ENCODE measurements at regions not wholly inside any gene's neighbourhood (a gene's known extent, or its start where the extent isn't known, plus 50 kb on each side); places are given as distances from the start of the nearest gene placed in this dataset.
"Not testable (repeated sequence)": the region's sequence is repeated elsewhere in the genome, so short reads cannot be mapped to it uniquely, and the experiment has no call there.

GRCh38 chr17:70521821-70522256 lies 352.5 kb downstream of the KCNJ2 start:
- DNase-seq (ENCODE audit: low spot score), result peak; percentile 33

GRCh38 chr17:70523426-70523825 lies 354.1 kb downstream of the KCNJ2 start:
- DNase-seq (ENCODE audit: low spot score), result no peak

DNA sequence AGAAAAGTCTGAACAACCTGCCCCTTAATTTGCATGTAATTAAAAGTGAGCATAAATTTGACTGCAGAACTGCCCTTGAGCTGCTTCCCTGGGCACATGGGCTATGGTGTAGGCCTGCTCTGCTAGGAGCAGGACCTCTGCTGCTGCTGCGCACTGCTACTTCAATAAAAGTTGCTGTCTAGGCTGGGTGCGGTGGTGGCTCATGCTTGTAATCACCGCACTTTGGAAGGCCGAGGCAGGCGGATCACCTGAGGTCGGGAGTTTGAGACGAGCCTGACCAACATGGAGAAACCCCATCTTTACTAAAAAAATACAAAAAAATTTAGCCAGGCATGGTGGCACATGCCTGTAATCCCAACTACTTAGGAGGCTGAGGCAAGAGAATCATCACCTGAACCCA lies 355.7 kb downstream of the KCNJ2 start:
- DNase-seq (ENCODE audit: low spot score), result not testable (repeated sequence)

DNA sequence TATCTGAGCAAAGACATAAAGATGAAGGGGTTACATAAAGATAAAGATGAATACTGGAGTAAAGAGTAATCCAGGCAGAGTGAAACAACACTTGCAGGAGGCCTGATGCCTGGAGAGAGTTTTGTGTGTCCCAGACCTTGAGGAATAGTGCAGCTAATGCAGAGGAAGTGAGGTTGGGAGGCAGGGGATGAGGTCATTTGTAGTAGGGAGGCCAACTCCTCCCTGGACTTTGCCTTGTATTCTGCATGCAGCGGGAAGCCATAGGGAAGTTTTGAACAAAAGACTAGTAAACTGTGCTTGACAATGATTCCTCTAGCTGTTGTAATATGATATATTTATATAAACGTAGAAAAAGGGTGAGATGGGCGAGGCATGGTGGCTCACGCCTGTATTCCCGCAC lies 356.6 kb downstream of the KCNJ2 start:
- no peak for DNase-seq (ENCODE audit: low spot score)

- DNase-seq (ENCODE audit: low spot score), result peak; percentile 24
Observed at GRCh38 chr17:70527364-70527888, 358.1 kb downstream of the KCNJ2 start.

DNA sequence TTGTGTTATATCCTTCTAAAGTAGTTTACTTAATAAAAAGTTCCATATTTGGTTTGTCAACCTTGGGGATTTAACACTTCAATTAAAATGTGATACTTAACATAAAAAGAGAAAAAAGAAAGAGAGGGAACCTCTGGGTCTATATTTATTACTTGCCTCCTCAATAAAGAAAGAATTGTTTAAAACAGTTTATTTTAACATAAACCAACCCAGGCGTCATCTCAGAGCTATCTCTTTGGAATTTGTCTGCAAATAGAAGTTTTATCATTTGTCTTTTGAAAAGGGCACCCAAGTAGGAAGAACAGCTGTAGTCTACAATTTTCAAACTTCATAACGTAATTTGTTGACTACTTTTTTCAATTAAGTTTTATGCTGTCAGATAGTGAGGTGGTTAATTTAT lies 364.1 kb downstream of the KCNJ2 start:
- DNase-seq (ENCODE audit: low spot score), result no peak

DNA sequence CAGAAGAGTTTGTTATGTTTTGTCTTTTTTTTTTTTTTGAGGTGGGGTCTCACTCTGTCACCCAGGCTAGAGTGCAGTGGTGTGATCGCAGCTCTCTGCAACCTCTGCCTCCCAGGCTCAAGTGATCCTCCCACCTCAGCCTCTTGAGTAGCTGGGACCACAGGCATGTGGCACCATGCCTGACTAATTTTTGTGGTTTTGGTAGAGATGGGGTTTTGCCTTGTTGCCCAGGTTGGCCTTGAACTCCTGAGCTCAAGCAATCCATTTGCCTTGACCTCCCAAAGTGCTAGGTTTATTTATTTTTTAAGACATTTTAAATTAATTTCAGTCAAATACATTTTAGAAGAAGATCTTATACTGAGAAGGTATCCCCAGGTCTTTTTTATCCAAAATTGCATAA lies 366.7 kb downstream of the KCNJ2 start:
- DNase-seq (ENCODE audit: low spot score), result no peak

DNA sequence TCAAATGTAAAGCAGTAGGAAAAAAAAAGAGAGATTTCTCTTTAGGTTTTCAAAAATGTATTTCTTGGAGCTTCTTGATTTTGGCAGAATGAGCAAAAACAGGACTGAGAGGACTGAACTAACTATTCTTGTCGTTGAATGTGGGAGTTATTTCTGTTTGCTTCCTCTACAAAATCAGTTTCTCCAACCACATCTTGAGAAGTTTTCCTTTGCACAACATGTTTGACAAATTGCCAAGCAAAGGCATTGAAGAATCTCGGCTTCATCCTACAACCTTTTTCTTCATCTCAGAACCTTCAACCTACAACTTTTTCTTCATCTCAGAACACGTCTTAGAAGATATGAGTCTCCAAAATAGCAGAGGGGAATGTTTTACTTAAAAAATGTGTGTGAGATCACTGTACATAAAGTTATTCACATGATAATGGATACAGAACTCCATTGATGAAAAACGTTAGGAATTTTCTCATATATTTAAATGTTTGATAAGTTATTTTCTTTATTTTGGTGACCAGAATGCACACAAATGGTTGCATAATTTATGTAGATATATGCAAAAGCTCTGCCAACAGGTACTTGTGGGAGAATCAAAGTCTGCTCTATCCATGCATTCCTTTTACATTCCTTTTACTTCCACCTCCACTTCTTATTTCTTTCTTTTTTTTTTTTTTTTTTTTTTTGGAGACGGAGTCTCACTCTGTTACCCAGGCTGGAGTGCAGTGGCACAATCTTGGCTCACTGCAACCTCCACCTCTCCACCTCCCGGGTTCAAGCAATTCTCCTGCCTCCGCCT lies 370.0 kb downstream of the KCNJ2 start:
- DNase-seq (ENCODE audit: low spot score), result no peak

GRCh38 chr17:70542876-70543275 lies 373.5 kb downstream of the KCNJ2 start:
- DNase-seq (ENCODE audit: low spot score), result no peak

- DNase-seq (ENCODE audit: low spot score), result no peak
Observed at GRCh38 chr17:70544317-70544716, 375.0 kb downstream of the KCNJ2 start.

DNA sequence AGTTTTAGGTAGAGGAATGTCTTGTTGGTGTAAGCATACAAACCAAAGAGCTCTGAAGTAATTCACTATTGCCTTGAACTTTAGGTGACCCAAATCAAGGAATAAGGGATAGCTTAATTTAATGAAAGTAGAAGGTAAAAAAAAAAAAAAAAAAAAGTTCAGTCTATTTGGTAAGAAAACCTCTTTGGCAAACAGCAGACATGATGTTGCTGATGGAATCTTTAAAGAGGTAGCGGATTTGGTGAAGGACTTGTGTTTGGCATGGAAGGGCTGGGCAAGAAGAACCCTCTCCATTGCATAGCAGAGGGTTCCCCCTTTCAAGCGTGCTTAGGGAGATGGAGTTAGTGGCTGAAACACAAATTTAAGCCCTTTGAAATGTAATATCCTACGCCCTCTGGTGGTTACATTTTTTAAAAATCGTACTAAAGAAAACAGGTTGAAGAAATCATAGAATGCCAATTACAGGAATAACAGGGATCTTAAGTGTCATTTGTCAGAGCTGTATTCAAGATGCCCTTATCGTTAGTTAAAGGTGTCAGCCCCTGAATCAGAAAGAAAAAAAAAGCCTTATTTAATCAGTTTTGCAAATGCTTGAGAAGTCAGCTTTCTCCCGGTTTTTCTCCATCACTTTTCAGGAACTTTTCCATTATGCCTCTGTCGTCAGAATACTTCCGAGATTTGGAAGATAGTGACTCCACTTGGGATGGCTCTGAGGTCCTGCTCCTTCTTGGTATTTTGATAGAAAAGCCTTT lies 383.1 kb downstream of the KCNJ2 start:
- peak; percentile 88 for DNase-seq (ENCODE audit: low spot score)

- no peak for DNase-seq (ENCODE audit: low spot score)
Observed at GRCh38 chr17:70552982-70553334, 383.6 kb downstream of the KCNJ2 start.

GRCh38 chr17:70555723-70556122 lies 386.4 kb downstream of the KCNJ2 start:
- DNase-seq (ENCODE audit: low spot score), result no peak

DNA sequence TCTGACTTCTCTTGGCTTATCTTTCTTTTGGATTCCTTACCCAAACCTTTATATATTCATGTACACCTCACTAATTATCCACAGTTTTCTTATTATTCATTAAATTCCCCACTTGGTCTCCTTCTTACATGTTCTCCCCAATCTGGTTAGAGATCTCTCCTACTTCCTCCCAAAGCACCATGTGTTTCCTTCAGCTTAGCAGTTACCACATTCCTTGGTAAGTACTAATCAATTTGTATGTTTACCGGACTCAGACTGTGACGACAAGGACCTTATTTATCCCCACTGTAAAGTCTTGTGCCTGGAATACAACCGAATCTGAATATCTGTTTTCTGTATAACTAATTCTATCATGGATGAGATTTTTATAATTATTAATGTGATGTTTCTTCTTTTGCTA lies 389.5 kb downstream of the KCNJ2 start:
- no peak for DNase-seq (ENCODE audit: low spot score)

DNA sequence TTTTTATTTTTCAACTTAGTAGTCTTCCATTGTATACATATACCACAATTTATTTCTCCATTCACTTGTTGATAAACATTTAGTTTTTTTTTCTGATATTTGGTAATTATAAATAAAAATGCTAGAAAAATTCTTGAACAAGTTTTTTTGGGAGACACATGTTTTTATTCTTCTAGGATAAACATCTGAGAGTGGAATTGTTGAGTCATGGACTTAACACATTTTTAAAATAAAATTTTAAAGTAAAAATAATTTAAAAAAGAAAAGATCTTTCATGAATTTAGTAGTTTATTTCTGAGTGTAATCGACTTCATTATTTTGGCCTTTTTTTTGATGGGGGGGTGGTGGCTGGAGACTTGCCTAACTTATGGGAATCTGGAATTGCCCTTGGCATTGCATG lies 391.1 kb downstream of the KCNJ2 start:
- DNase-seq (ENCODE audit: low spot score), result no peak

DNA sequence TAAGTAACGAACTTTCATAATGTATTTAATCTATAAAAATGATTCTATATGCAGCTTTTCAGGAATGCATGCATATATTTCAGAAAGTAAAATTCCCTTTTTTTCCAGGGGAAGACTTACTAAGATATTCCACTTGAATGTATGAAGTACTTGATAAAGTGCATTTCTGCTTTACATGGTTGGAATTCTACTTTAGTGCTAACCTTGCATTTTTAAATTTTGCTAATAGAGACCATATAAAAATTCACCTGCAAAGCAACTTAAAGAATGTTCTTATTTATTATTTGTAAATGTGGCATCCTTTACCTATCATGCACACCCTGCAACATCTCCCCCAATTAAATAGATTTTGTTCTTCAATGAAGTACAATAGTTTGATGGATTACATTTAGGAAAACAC lies 392.8 kb downstream of the KCNJ2 start:
- DNase-seq (ENCODE audit: low spot score), result no peak

DNA sequence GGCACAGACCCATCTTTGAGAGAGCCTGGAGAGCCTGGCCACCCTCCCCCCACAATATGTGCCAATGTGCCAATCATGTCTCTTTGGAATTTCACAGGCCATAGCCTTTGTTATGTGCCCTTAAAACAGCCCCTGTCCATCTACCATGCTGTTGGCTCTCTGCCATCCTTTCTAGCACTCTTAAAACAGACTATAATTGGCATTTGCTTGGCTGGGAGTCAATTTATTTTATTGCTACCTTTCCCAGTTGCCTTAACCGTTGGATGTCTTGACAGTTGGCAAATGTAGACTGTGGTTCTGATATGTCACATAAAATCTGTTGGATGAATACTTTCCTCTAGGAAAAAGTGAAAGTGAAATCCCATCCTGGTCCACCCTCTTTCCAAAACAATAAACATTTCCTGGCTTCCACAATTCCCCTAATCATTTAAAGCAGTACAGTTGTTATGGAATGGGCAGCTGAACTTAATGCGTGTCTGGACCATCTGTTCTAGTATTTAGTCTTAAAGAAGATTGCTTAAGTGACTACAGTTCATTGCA lies 394.0 kb downstream of the KCNJ2 start:
- DNase-seq (ENCODE audit: low spot score), result no peak

GRCh38 chr17:70564006-70564620 lies 394.8 kb downstream of the KCNJ2 start:
- no peak for DNase-seq (ENCODE audit: low spot score)

DNA sequence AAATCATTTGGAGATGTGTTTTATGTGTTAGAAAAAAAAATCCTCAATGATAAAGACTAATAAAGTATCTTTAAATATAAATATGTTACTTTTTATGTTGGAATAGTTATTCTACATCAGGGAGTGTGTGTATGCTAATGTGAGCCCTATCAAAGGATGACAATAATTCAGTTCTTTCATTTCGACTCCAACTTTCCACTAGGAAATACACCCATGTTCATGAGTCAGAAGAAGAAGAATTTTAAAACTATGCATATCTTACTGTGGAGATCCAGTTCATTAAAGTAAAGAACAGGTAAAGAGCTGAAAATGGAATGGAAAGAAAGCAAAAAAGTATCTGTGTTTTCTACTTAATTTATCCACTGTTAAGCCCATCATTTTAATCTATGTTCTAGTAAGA lies 399.8 kb downstream of the KCNJ2 start:
- DNase-seq (ENCODE audit: low spot score), result no peak

DNA sequence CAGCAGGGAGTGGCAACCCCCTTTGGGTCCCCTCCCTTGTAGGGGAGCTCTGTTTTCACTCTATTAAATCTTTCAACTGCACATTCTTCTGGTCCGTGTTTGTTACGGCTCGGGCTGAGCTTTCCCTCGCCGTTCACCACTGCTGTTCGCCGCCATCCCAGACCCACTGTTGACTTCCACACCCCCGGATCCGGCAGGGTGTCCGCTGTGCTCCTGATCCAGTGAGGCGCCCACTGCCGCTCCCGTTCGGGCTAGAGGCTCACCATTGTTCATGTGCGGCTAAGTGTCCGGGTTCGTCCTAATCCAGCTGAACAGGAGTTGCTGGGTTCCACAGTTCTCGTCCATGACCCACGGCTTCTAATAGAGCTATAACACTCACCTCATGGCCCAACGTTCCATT lies 408.1 kb downstream of the KCNJ2 start:
- no peak for DNase-seq (ENCODE audit: low spot score)

DNA sequence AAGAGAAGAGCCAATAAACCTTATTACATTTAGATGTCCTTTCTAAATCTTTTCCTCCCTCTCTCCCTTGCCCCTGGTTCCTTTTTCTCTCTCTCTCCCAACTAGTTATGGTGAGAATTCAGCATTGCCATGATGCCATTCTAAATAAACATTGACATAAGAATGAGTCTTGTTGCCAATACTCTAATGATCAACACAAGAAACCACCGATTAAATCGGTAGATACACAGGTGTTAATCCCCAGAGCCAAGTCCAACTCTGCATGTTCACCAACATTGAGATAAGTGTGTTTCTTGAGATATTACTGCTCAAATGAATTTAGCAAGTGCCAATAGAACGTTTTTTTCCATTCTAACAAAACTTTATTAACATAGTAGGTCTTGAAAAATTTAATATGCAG lies 412.1 kb downstream of the KCNJ2 start:
- DNase-seq (ENCODE audit: low spot score), result no peak

DNA sequence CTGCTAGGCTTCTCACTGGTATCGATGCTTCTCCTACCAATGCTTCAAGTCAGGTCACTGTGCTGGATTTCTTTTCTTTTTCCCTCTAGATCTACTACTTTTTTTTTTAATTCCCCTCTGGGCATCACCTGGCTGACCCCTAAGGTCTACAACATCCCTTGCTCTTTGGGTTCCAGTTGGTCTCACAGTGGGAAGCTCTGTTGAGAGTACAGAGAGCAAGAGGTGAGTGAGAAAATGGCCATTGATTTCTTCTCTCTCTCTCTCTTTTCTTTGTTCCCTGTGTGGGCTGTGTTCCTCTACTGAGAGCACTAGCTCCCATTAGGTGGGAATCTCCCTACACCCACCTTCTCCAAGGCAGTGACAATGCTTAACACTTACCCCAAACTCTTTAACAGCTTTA lies 413.4 kb downstream of the KCNJ2 start:
- no peak for DNase-seq (ENCODE audit: low spot score)

DNA sequence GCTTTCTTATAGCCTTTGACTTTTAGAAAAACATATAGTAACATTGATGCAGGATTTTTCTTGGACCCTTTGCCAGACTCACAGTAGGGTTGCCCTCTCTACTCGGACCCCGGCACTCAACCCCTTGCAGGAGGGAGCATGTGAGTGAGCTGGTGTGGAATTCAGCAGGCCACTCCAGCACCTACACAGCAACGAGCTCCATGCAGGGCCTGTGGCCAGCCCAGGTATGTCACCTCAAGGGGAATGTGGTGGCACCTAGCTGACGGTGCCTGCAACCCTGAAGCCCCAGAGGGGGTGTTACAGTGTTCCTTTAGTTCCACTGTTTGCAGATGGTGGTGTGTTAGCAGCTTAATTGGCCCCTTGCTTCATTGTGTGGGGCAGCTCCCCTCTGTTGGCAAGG lies 414.9 kb downstream of the KCNJ2 start:
- no peak for DNase-seq (ENCODE audit: low spot score)
